Panc1 (cell line): ENCODE measurements at regions not wholly inside any gene's neighbourhood (a gene's known extent, or its start where the extent isn't known, plus 50 kb on each side); places are given as distances from the start of the nearest gene placed in this dataset.

Source experiments
- POLR2AphosphoS5 ChIP-seq: IDR thresholded peaks from 2 replicates; pipeline ENCODE4 v1.6.1; 2012; ENCODE audit warnings: mild to moderate bottlenecking, low read depth, low read length, moderate library complexity
- SIN3A ChIP-seq: IDR thresholded peaks from 2 replicates; pipeline ENCODE4 v1.6.1; 2012; ENCODE audit warnings: low read depth, mild to moderate bottlenecking, low read length, moderate library complexity, borderline replicate concordance; ENCODE audit not compliant: insufficient read depth
- TCF7L2 ChIP-seq: IDR thresholded peaks from 2 replicates; pipeline ENCODE4 v1.6.1; 2011; ENCODE audit warnings: mild to moderate bottlenecking, low read depth, low read length, inconsistent platforms
- TF ChIP-seq, protein P1 (sequence below): fragments of 450-650 bp; IDR thresholded peaks from 2 replicates; pipeline ENCODE4 v1.5.1; 2017; ENCODE audit warnings: mild to moderate bottlenecking
- TF ChIP-seq, protein P2 (sequence below), 2 experiments: IDR thresholded peaks; 2 replicates each; pipeline ENCODE4 v1.6.1; 2011 to 2012; ENCODE audit warnings: low read depth in 2 of 2, control low read depth in 1 of 2, low read length in 1 of 2, mild to moderate bottlenecking in 1 of 2, moderate library complexity in 1 of 2; ENCODE audit not compliant: insufficient read depth in 1 of 2

DNA sequence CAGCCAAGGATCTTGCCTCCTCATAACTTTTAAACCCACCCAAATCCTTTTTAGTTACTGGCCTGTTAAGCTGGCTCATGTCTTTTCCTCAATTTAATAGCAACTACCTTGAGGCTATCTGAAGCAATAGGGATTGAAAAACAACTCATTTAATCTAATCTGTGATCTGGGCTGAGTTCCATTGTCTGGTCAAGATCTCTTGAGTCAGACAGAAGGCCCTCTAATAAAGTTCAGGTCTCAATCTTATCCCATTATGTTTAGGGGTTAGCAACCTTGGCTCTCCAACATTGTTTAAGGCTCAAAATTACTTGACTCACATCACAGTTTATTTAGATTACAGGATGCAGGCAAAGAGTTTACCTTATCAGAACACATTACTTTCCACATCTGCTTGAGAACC is 436.1 kb downstream of the ANKRD50 start:
- TF ChIP-seq POLR2AphosphoS5 (no peak), TCF7L2 (no peak), SIN3A (no peak)
- TF ChIP-seq, protein P1, sequence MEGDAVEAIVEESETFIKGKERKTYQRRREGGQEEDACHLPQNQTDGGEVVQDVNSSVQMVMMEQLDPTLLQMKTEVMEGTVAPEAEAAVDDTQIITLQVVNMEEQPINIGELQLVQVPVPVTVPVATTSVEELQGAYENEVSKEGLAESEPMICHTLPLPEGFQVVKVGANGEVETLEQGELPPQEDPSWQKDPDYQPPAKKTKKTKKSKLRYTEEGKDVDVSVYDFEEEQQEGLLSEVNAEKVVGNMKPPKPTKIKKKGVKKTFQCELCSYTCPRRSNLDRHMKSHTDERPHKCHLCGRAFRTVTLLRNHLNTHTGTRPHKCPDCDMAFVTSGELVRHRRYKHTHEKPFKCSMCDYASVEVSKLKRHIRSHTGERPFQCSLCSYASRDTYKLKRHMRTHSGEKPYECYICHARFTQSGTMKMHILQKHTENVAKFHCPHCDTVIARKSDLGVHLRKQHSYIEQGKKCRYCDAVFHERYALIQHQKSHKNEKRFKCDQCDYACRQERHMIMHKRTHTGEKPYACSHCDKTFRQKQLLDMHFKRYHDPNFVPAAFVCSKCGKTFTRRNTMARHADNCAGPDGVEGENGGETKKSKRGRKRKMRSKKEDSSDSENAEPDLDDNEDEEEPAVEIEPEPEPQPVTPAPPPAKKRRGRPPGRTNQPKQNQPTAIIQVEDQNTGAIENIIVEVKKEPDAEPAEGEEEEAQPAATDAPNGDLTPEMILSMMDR = no peak
- TF ChIP-seq, protein P2, sequence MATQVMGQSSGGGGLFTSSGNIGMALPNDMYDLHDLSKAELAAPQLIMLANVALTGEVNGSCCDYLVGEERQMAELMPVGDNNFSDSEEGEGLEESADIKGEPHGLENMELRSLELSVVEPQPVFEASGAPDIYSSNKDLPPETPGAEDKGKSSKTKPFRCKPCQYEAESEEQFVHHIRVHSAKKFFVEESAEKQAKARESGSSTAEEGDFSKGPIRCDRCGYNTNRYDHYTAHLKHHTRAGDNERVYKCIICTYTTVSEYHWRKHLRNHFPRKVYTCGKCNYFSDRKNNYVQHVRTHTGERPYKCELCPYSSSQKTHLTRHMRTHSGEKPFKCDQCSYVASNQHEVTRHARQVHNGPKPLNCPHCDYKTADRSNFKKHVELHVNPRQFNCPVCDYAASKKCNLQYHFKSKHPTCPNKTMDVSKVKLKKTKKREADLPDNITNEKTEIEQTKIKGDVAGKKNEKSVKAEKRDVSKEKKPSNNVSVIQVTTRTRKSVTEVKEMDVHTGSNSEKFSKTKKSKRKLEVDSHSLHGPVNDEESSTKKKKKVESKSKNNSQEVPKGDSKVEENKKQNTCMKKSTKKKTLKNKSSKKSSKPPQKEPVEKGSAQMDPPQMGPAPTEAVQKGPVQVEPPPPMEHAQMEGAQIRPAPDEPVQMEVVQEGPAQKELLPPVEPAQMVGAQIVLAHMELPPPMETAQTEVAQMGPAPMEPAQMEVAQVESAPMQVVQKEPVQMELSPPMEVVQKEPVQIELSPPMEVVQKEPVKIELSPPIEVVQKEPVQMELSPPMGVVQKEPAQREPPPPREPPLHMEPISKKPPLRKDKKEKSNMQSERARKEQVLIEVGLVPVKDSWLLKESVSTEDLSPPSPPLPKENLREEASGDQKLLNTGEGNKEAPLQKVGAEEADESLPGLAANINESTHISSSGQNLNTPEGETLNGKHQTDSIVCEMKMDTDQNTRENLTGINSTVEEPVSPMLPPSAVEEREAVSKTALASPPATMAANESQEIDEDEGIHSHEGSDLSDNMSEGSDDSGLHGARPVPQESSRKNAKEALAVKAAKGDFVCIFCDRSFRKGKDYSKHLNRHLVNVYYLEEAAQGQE (IDR thresholded peaks at IDR 0.05; ENCODE audit: insufficient read depth in 1 of 2, low read depth in 2 of 2, low read length in 1 of 2) = no peak
